Uterus (tissue), 2 donors: ENCODE measurements at regions not wholly inside any gene's neighbourhood (a gene's known extent, or its start where the extent isn't known, plus 50 kb on each side); places are given as distances from the start of the nearest gene placed in this dataset.

Experiments used
- POLR2A ChIP-seq, 2 donors: fragments of 450-650 bp; IDR thresholded peaks; one replicate each; pipeline ENCODE4 v1.6.1; 2016; ENCODE audit warnings: antibody characterized with exemption in 2 of 2, mild to moderate bottlenecking in 1 of 2, moderate library complexity in 1 of 2
- TF ChIP-seq, protein P1 (sequence below), 4 experiments: fragments of 200-600 bp in 2 of 4; fragments of 450-650 bp in 2 of 4; sonication (generic) in 2 of 4; IDR thresholded peaks; one replicate each; pipeline ENCODE4 v1.5.1; 2016 to 2019; ENCODE audit warnings: antibody characterized with exemption in 4 of 4, mild to moderate bottlenecking in 2 of 4, moderate library complexity in 1 of 4

DNA sequence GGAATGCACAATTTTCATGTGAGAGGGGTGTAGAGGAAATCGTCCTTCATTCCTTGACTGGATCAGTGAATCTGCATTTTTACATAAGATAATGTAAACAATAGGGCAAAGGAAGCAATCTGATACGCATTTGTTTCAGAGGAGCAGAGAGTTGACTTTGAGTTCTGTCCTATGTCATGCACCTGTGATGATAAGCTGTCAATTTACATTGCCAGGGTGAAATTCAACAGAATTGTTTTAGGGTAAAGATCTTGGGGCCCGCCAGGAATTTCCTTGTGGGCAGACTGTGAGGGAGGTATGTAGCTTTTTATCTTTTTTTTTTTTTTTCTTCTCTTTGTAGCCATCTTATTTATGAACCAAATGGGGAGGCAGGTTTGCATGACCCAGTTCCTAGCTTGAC is 58.3 kb upstream of the LARP1 start:
- no peak for TF ChIP-seq POLR2A (IDR thresholded peaks at IDR 0.05)
- TF ChIP-seq, protein P1, sequence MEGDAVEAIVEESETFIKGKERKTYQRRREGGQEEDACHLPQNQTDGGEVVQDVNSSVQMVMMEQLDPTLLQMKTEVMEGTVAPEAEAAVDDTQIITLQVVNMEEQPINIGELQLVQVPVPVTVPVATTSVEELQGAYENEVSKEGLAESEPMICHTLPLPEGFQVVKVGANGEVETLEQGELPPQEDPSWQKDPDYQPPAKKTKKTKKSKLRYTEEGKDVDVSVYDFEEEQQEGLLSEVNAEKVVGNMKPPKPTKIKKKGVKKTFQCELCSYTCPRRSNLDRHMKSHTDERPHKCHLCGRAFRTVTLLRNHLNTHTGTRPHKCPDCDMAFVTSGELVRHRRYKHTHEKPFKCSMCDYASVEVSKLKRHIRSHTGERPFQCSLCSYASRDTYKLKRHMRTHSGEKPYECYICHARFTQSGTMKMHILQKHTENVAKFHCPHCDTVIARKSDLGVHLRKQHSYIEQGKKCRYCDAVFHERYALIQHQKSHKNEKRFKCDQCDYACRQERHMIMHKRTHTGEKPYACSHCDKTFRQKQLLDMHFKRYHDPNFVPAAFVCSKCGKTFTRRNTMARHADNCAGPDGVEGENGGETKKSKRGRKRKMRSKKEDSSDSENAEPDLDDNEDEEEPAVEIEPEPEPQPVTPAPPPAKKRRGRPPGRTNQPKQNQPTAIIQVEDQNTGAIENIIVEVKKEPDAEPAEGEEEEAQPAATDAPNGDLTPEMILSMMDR (IDR thresholded peaks at IDR 0.05): no peak
